Ishikawa (cell line): ENCODE measurements at regions not wholly inside any gene's neighbourhood (a gene's known extent, or its start where the extent isn't known, plus 50 kb on each side); places are given as distances from the start of the nearest gene placed in this dataset.

Experiments used
- CEBPB ChIP-seq: IDR thresholded peaks from 2 replicates; pipeline ENCODE4 v1.6.1; 2012
- CREB1 ChIP-seq: IDR thresholded peaks from 2 replicates; pipeline ENCODE4 v1.6.1; 2012; ENCODE audit warnings: low read depth
- EGR1 ChIP-seq: IDR thresholded peaks from 2 replicates; pipeline ENCODE4 v1.6.1; 2012
- EP300 ChIP-seq: IDR thresholded peaks from 2 replicates; pipeline ENCODE4 v1.6.1; 2012; ENCODE audit warnings: borderline replicate concordance
- FOXM1 ChIP-seq: IDR thresholded peaks from 2 replicates; pipeline ENCODE4 v1.6.1; 2012; ENCODE audit warnings: low read depth, borderline replicate concordance
- MAX ChIP-seq: IDR thresholded peaks from 2 replicates; pipeline ENCODE4 v1.6.1; 2012
- NFIC ChIP-seq: IDR thresholded peaks from 2 replicates; pipeline ENCODE4 v1.6.1; 2012
- RAD21 ChIP-seq: IDR thresholded peaks from 2 replicates; pipeline ENCODE4 v1.6.1; 2012; ENCODE audit warnings: low read depth
- REST ChIP-seq: IDR thresholded peaks from 2 replicates; pipeline ENCODE4 v1.6.1; 2012; ENCODE audit warnings: low read depth, mild to moderate bottlenecking
- TAF1 ChIP-seq: IDR thresholded peaks from 2 replicates; pipeline ENCODE4 v1.6.1; 2012; ENCODE audit warnings: low read depth, mild to moderate bottlenecking
- TCF12 ChIP-seq: IDR thresholded peaks from 2 replicates; pipeline ENCODE4 v1.6.1; 2012; ENCODE audit warnings: low read depth
- TEAD4 ChIP-seq: IDR thresholded peaks from 2 replicates; pipeline ENCODE4 v1.6.1; 2012
- USF1 ChIP-seq: IDR thresholded peaks from 2 replicates; pipeline ENCODE4 v1.6.1; 2012
- YY1 ChIP-seq: IDR thresholded peaks from 2 replicates; pipeline ENCODE4 v1.6.1; 2012; ENCODE audit warnings: low read depth
- ZBTB7A ChIP-seq: IDR thresholded peaks from 2 replicates; pipeline ENCODE4 v1.6.1; 2012; ENCODE audit warnings: low read depth

GRCh38 chr13:44801990-44802389 is 187.3 kb downstream of the NUFIP1 start:
- no peak for TF ChIP-seq FOXM1
- TF ChIP-seq CEBPB = no peak
- TF ChIP-seq TAF1 = no peak
- TF ChIP-seq TEAD4 = no peak

- TF ChIP-seq NFIC (no peak), CEBPB (no peak), REST (no peak), RAD21 (no peak), TCF12 (no peak), TAF1 (no peak), TEAD4 (no peak), ZBTB7A (no peak), FOXM1 (no peak), EGR1 (no peak), EP300 (no peak), USF1 (no peak), MAX (no peak), CREB1 (no peak), YY1 (no peak)
Observed at GRCh38 chr13:44800626-44801025, 188.6 kb downstream of the NUFIP1 start.

GRCh38 chr13:44797685-44798084 is 191.6 kb downstream of the NUFIP1 start:
- TF ChIP-seq FOXM1 (no peak), EP300 (no peak), REST (no peak), EGR1 (no peak), TAF1 (no peak), MAX (no peak), ZBTB7A (no peak), YY1 (no peak), USF1 (no peak), RAD21 (no peak), NFIC (no peak), CEBPB (no peak), CREB1 (no peak), TCF12 (no peak), TEAD4 (no peak)

- TF ChIP-seq RAD21 (no peak), CEBPB (no peak), ZBTB7A (no peak), YY1 (no peak), EGR1 (no peak), FOXM1 (no peak), REST (no peak), USF1 (no peak)
Observed at GRCh38 chr13:44796597-44797490, 192.4 kb downstream of the NUFIP1 start.
